GM12891 (cell line): ENCODE measurements at regions not wholly inside any gene's neighbourhood (a gene's known extent, or its start where the extent isn't known, plus 50 kb on each side); places are given as distances from the start of the nearest gene placed in this dataset.

Experiments
- POLR2A ChIP-seq: IDR thresholded peaks from 2 replicates; pipeline ENCODE4 v1.6.1; 2011; ENCODE audit warnings: low read depth, low read length, control low read depth
- POLR2AphosphoS5 ChIP-seq: IDR thresholded peaks from 2 replicates; pipeline ENCODE4 v1.6.1; 2011; ENCODE audit warnings: low read depth, low read length, control low read depth
- TAF1 ChIP-seq: IDR thresholded peaks from 2 replicates; pipeline ENCODE4 v1.6.1; 2011; ENCODE audit warnings: low read depth, low read length, control low read depth

DNA sequence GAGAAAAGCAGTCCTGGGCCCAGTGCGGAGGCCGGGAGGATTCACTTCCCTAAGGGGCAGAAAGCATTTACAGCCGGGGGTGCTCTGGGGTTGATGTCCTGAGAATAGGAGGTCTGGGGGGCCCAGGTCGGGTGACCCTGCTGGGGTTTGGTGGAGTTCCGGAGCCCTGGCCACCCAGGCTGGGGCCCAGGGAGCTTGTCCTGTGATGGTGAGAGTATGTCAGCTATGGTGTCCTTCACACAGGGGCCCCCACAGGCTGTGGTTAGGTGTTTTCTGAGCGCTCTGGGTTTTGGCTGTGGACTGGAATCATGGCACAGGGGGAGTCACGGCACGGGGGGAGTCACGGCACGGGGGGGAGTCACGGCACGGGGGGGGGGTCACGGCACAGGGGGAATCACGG lies 54.5 kb upstream of the TMEM18 start:
- TF ChIP-seq POLR2A = no peak
- no peak for TF ChIP-seq TAF1
- TF ChIP-seq POLR2AphosphoS5 = no peak
